Tibial nerve (tissue), 4 donors: ENCODE measurements at regions not wholly inside any gene's neighbourhood (a gene's known extent, or its start where the extent isn't known, plus 50 kb on each side); places are given as distances from the start of the nearest gene placed in this dataset.

Source experiments
- EP300 ChIP-seq, 2 donors: sonication (generic); formaldehyde crosslinking; IDR thresholded peaks; one replicate each; pipeline ENCODE4 v1.6.1; 2017; ENCODE audit warnings: antibody characterized with exemption in 2 of 2, mild to moderate bottlenecking in 1 of 2
- TF ChIP-seq, protein P1 (sequence below), 5 experiments: fragments of 200-600 bp in 3 of 5; fragments of 450-650 bp in 2 of 5; sonication (generic) in 3 of 5; IDR thresholded peaks; one replicate each; pipeline ENCODE4 v1.5.1; 2016 to 2019; ENCODE audit warnings: antibody characterized with exemption in 5 of 5, mild to moderate bottlenecking in 3 of 5, moderate library complexity in 2 of 5

GRCh38 chr2:215644233-215644897 lies 208.5 kb upstream of the FN1 start:
- TF ChIP-seq, protein P1, sequence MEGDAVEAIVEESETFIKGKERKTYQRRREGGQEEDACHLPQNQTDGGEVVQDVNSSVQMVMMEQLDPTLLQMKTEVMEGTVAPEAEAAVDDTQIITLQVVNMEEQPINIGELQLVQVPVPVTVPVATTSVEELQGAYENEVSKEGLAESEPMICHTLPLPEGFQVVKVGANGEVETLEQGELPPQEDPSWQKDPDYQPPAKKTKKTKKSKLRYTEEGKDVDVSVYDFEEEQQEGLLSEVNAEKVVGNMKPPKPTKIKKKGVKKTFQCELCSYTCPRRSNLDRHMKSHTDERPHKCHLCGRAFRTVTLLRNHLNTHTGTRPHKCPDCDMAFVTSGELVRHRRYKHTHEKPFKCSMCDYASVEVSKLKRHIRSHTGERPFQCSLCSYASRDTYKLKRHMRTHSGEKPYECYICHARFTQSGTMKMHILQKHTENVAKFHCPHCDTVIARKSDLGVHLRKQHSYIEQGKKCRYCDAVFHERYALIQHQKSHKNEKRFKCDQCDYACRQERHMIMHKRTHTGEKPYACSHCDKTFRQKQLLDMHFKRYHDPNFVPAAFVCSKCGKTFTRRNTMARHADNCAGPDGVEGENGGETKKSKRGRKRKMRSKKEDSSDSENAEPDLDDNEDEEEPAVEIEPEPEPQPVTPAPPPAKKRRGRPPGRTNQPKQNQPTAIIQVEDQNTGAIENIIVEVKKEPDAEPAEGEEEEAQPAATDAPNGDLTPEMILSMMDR (IDR thresholded peaks at IDR 0.05), result no peak
- TF ChIP-seq EP300 (IDR thresholded peaks at IDR 0.05), result no peak
